B cell (primary cell): ENCODE measurements at regions not wholly inside any gene's neighbourhood (a gene's known extent, or its start where the extent isn't known, plus 50 kb on each side); places are given as distances from the start of the nearest gene placed in this dataset.

Experiments used
- CTCF ChIP-seq: fragments of 200-600 bp; IDR thresholded peaks from one replicate; pipeline ENCODE4 v1.8.0; 2022; ENCODE audit warnings: antibody characterized with exemption, mild to moderate bottlenecking
- EZH2 ChIP-seq: IDR thresholded peaks from 2 replicates; pipeline ENCODE4 v1.6.1; 2012; ENCODE audit warnings: borderline replicate concordance, low read depth, mild to moderate bottlenecking, moderate library complexity, low read length; ENCODE audit not compliant: insufficient read depth, poor library complexity, severe bottlenecking

GRCh38 chr11:110955776-110956175, 243.5 kb upstream of the ARHGAP20 start:
- TF ChIP-seq EZH2 (no peak), CTCF (no peak)
